ENCODE measurements at regions not wholly inside any gene's neighbourhood (a gene's known extent, or its start where the extent isn't known, plus 50 kb on each side); places are given as distances from the start of the nearest gene placed in this dataset.

DNA sequence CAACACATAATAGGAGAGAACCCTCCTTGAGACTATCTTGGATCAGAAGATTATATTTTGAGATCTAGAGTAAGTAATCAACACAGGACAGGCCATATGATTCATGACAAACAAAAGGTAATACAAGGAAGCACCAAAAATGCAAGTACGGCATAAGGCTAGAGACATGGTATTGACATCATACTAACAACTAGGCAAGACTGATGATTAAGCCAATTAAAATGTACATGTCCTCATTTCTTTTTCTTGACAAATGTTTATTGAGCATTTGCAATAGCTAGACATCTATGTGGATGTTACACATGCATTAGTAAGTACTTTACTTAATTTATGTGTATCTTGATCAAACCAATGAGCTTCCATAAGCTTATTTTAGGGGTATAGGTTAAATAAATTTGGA, 695.7 kb upstream of the GALNTL6 start:
- H3K79me2 ChIP-seq (ENCODE audit: insufficient read depth, low read length) = no peaks in the 10 kb centered on the region
- ChIA-PET RAD21 (ENCODE audit: low non-redundant PET in 1 of 2, low total read pairs in 2 of 2, uncharacterized antibody in 2 of 2, unreplicated experiment in 2 of 2) (no interaction called here), CTCF (no interaction called here), POLR2A (no interaction called here)
- H3K27me3 ChIP-seq (ENCODE audit: insufficient read depth, low read length) = no peaks in the 10 kb centered on the region
- no peaks in the 10 kb centered on the region for H3K9me3 ChIP-seq (ENCODE audit: control insufficient read depth in 1 of 2, insufficient read depth in 1 of 2, low read depth in 1 of 2, low read length in 2 of 2)
- DNase-seq (ENCODE audit: low read depth, low spot score) (no peak), ATAC-seq (no peak)
- no peak for TF ChIP-seq YY1 (IDR thresholded peaks at IDR 0.05; ENCODE audit: extremely low read depth, insufficient replicate concordance, low read depth, low read length)
- TF ChIP-seq POLR2A (IDR thresholded peaks at IDR 0.05; ENCODE audit: borderline replicate concordance, extremely low read depth, insufficient read depth, insufficient read length) = no peak
- no peak for TF ChIP-seq ZNF274 (IDR thresholded peaks at IDR 0.05; ENCODE audit: low read depth, low read length)
- no peak for TF ChIP-seq SP1 (IDR thresholded peaks at IDR 0.05; ENCODE audit: low read depth)
- TF ChIP-seq, protein P1, sequence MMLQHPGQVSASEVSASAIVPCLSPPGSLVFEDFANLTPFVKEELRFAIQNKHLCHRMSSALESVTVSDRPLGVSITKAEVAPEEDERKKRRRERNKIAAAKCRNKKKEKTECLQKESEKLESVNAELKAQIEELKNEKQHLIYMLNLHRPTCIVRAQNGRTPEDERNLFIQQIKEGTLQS (IDR thresholded peaks at IDR 0.05) = no peak
- no peak for TF ChIP-seq FOSL1 (IDR thresholded peaks at IDR 0.05; ENCODE audit: low read depth)
- no peak for TF ChIP-seq RAD21 (IDR thresholded peaks at IDR 0.05; ENCODE audit: low read depth)
- TF ChIP-seq, protein P2, sequence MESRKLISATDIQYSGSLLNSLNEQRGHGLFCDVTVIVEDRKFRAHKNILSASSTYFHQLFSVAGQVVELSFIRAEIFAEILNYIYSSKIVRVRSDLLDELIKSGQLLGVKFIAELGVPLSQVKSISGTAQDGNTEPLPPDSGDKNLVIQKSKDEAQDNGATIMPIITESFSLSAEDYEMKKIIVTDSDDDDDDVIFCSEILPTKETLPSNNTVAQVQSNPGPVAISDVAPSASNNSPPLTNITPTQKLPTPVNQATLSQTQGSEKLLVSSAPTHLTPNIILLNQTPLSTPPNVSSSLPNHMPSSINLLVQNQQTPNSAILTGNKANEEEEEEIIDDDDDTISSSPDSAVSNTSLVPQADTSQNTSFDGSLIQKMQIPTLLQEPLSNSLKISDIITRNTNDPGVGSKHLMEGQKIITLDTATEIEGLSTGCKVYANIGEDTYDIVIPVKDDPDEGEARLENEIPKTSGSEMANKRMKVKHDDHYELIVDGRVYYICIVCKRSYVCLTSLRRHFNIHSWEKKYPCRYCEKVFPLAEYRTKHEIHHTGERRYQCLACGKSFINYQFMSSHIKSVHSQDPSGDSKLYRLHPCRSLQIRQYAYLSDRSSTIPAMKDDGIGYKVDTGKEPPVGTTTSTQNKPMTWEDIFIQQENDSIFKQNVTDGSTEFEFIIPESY (IDR thresholded peaks at IDR 0.05; ENCODE audit: extremely low read depth, insufficient replicate concordance, low read length) = no peak
- TF ChIP-seq, protein P3, sequence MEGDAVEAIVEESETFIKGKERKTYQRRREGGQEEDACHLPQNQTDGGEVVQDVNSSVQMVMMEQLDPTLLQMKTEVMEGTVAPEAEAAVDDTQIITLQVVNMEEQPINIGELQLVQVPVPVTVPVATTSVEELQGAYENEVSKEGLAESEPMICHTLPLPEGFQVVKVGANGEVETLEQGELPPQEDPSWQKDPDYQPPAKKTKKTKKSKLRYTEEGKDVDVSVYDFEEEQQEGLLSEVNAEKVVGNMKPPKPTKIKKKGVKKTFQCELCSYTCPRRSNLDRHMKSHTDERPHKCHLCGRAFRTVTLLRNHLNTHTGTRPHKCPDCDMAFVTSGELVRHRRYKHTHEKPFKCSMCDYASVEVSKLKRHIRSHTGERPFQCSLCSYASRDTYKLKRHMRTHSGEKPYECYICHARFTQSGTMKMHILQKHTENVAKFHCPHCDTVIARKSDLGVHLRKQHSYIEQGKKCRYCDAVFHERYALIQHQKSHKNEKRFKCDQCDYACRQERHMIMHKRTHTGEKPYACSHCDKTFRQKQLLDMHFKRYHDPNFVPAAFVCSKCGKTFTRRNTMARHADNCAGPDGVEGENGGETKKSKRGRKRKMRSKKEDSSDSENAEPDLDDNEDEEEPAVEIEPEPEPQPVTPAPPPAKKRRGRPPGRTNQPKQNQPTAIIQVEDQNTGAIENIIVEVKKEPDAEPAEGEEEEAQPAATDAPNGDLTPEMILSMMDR (IDR thresholded peaks at IDR 0.05 in 2 of 3, conservative IDR thresholded peaks at IDR 0.05 in 1 of 3; ENCODE audit: borderline replicate concordance in 1 of 3, insufficient read depth in 1 of 3, low read depth in 2 of 3, low read length in 2 of 3) = no peak
- TF ChIP-seq SIN3A (IDR thresholded peaks at IDR 0.05; ENCODE audit: low read depth) = no peak
- TF ChIP-seq SRF (IDR thresholded peaks at IDR 0.05; ENCODE audit: low read depth) = no peak
- no peak for TF ChIP-seq EZH2phosphoT487 (IDR thresholded peaks at IDR 0.05; ENCODE audit: borderline replicate concordance)
- no peak for TF ChIP-seq CEBPB (IDR thresholded peaks at IDR 0.05; ENCODE audit: low read depth)
- TF ChIP-seq ZFX (IDR thresholded peaks at IDR 0.05) = no peak
- TF ChIP-seq ELF1 (IDR thresholded peaks at IDR 0.05; ENCODE audit: borderline replicate concordance, low read depth) = no peak
- TF ChIP-seq, protein P4, sequence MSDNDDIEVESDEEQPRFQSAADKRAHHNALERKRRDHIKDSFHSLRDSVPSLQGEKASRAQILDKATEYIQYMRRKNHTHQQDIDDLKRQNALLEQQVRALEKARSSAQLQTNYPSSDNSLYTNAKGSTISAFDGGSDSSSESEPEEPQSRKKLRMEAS (IDR thresholded peaks at IDR 0.05) = no peak
- TF ChIP-seq CBX3 (IDR thresholded peaks at IDR 0.05; ENCODE audit: low read depth) = no peak
- TF ChIP-seq POLR2AphosphoS5 (IDR thresholded peaks at IDR 0.05; ENCODE audit: low read depth, low read length) = no peak
- no peak for TF ChIP-seq EZH2 (IDR thresholded peaks at IDR 0.05)
- no peak for TF ChIP-seq TCF7L2 (IDR thresholded peaks at IDR 0.05; ENCODE audit: borderline replicate concordance, extremely low read depth, insufficient read depth, insufficient read length)
- no TSS peak for BruUV-seq (replicated peaks)
- H3K4me2 ChIP-seq (ENCODE audit: low read length) = no peak overlapping the region
- no peaks in the 10 kb centered on the region for H3K9me2 ChIP-seq (ENCODE audit: insufficient read depth)
- H4K20me1 ChIP-seq (ENCODE audit: insufficient read depth) = no peaks in the 10 kb centered on the region
- H3K36me3 ChIP-seq (ENCODE audit: control insufficient read depth in 1 of 2, insufficient read depth in 2 of 2, low read length in 2 of 2) = no peaks in the 10 kb centered on the region
- no peak overlapping the region for H3K27ac ChIP-seq (ENCODE audit: low read depth, low read length)
- H2AFZ ChIP-seq (ENCODE audit: low read depth, low read length, poor library complexity, severe bottlenecking) = no peak overlapping the region
- no peak overlapping the region for H3K9ac ChIP-seq (ENCODE audit: low read length)
- intact Hi-C loops (cut with micrococcal nuclease) = no loop called here
- no peaks in the 10 kb centered on the region for H3K4me1 ChIP-seq (ENCODE audit: control insufficient read depth in 1 of 2, insufficient read depth in 2 of 2, low read length in 2 of 2)
- H3K4me3 ChIP-seq (replicated peaks in 1 of 2; ENCODE audit: low read depth in 1 of 2, low read length in 2 of 2) = no peak overlapping the region
